Activated T-helper 17 cell treated with anti-CD3 and anti-CD28 coated beads, Interleukin-2, amount 50 U/mL, for 72 hours (primary cell): ENCODE measurements at regions not wholly inside any gene's neighbourhood (a gene's known extent, or its start where the extent isn't known, plus 50 kb on each side); places are given as distances from the start of the nearest gene placed in this dataset.
A peak's percentile ranks its signal among the peaks of the same experiment; 100 is the strongest.
"Not testable (repeated sequence)": the region's sequence is repeated elsewhere in the genome, so short reads cannot be mapped to it uniquely, and the experiment has no call there.

Experiments used
- ATAC-seq: fragments of 150-1000 bp; cut with Tn5 transposase; replicated peaks from 2 replicates; pipeline ENCODE4 v1.10.0; 2021; ENCODE audit warnings: mild to moderate bottlenecking, moderate library complexity
- H3K27ac Mint-ChIP-seq: one replicate; pipeline ENCODE4 v1.8.0; 2022; ENCODE audit warnings: mixed read lengths
- H3K27me3 Mint-ChIP-seq: one replicate; pipeline ENCODE4 v1.8.0; 2022; ENCODE audit warnings: mixed read lengths
- H3K36me3 Mint-ChIP-seq: one replicate; pipeline ENCODE4 v1.8.0; 2022; ENCODE audit warnings: low read depth, mild to moderate bottlenecking, mixed read lengths
- H3K4me1 Mint-ChIP-seq: one replicate; pipeline ENCODE4 v1.8.0; 2022; ENCODE audit warnings: mixed read lengths
- H3K4me3 Mint-ChIP-seq: one replicate; pipeline ENCODE4 v1.8.0; 2022; ENCODE audit warnings: mild to moderate bottlenecking, mixed read lengths
- H3K9me3 Mint-ChIP-seq: one replicate; pipeline ENCODE4 v1.8.0; 2022; ENCODE audit warnings: mixed read lengths

GRCh38 chr14:22210026-22210425 is 379.0 kb downstream of the DAD1 start:
- H3K36me3 Mint-ChIP-seq = no peaks in the 10 kb centered on the region
- no peak overlapping the region for H3K4me3 Mint-ChIP-seq
- H3K4me1 Mint-ChIP-seq = no peaks in the 10 kb centered on the region
- no peak for ATAC-seq
- H3K27me3 Mint-ChIP-seq = no peaks in the 10 kb centered on the region
- no peak overlapping the region for H3K27ac Mint-ChIP-seq
- H3K9me3 Mint-ChIP-seq = no peaks in the 10 kb centered on the region

GRCh38 chr14:22203036-22203435 is 386.0 kb downstream of the DAD1 start:
- H3K27ac Mint-ChIP-seq = no peak overlapping the region
- no peak for ATAC-seq

GRCh38 chr14:22202313-22202712 is 386.7 kb downstream of the DAD1 start:
- H3K27me3 Mint-ChIP-seq = no peaks in the 10 kb centered on the region
- peak overlapping the region; percentile 69 for H3K4me3 Mint-ChIP-seq
- no peak overlapping the region for H3K27ac Mint-ChIP-seq
- peak; percentile 43 for ATAC-seq
- H3K9me3 Mint-ChIP-seq = no peaks in the 10 kb centered on the region
- no peaks in the 10 kb centered on the region for H3K4me1 Mint-ChIP-seq
- H3K36me3 Mint-ChIP-seq = no peaks in the 10 kb centered on the region

More at GRCh38 chr14:22203036-22203435, 386.0 kb downstream of the DAD1 start:
- H3K4me3 Mint-ChIP-seq = peak overlapping the region; percentile 69
- no peaks in the 10 kb centered on the region for H3K9me3 Mint-ChIP-seq
- H3K27me3 Mint-ChIP-seq = no peaks in the 10 kb centered on the region
- no peaks in the 10 kb centered on the region for H3K4me1 Mint-ChIP-seq
- no peaks in the 10 kb centered on the region for H3K36me3 Mint-ChIP-seq

GRCh38 chr14:22200977-22201605 is 387.9 kb downstream of the DAD1 start:
- no peaks in the 10 kb centered on the region for H3K9me3 Mint-ChIP-seq
- peak; percentile 62 for ATAC-seq
- no peak overlapping the region for H3K27ac Mint-ChIP-seq
- H3K36me3 Mint-ChIP-seq = no peaks in the 10 kb centered on the region
- H3K27me3 Mint-ChIP-seq = no peaks in the 10 kb centered on the region
- H3K4me3 Mint-ChIP-seq = peak overlapping the region; percentile 41
- no peaks in the 10 kb centered on the region for H3K4me1 Mint-ChIP-seq

GRCh38 chr14:22200131-22200530 is 388.9 kb downstream of the DAD1 start:
- H3K9me3 Mint-ChIP-seq, H3K27me3 Mint-ChIP-seq, H3K36me3 Mint-ChIP-seq, H3K27ac Mint-ChIP-seq, H3K4me1 Mint-ChIP-seq: not testable (repeated sequence)
- peak; percentile 19 for ATAC-seq
- peak overlapping the region; percentile 41 for H3K4me3 Mint-ChIP-seq

GRCh38 chr14:22194664-22195063 is 394.4 kb downstream of the DAD1 start:
- Mint-ChIP-seq H3K27ac (no peak overlapping the region), H3K27me3 (no peaks in the 10 kb centered on the region), H3K36me3 (no peaks in the 10 kb centered on the region), H3K9me3 (no peaks in the 10 kb centered on the region), H3K4me3 (no peak overlapping the region), H3K4me1 (no peaks in the 10 kb centered on the region)
- ATAC-seq = no peak

GRCh38 chr14:22190411-22191191 is 398.4 kb downstream of the DAD1 start:
- ATAC-seq = no peak

GRCh38 chr14:22189881-22190280 is 399.1 kb downstream of the DAD1 start:
- Mint-ChIP-seq H3K9me3 (no peaks in the 10 kb centered on the region), H3K4me1 (no peaks in the 10 kb centered on the region), H3K4me3 (no peak overlapping the region), H3K36me3 (no peaks in the 10 kb centered on the region), H3K27me3 (no peaks in the 10 kb centered on the region), H3K27ac (no peak overlapping the region)
- ATAC-seq = no peak

More at GRCh38 chr14:22190411-22191191, 398.4 kb downstream of the DAD1 start:
- Mint-ChIP-seq H3K27me3 (no peaks in the 10 kb centered on the region), H3K36me3 (no peaks in the 10 kb centered on the region), H3K4me3 (no peak overlapping the region), H3K9me3 (no peaks in the 10 kb centered on the region), H3K4me1 (no peaks in the 10 kb centered on the region), H3K27ac (no peak overlapping the region)

GRCh38 chr14:22188318-22188717 is 400.7 kb downstream of the DAD1 start:
- H3K9me3 Mint-ChIP-seq = no peaks in the 10 kb centered on the region
- no peaks in the 10 kb centered on the region for H3K27me3 Mint-ChIP-seq
- no peaks in the 10 kb centered on the region for H3K4me1 Mint-ChIP-seq
- no peak overlapping the region for H3K4me3 Mint-ChIP-seq
- no peak for ATAC-seq
- H3K27ac Mint-ChIP-seq = no peak overlapping the region
- H3K36me3 Mint-ChIP-seq = no peaks in the 10 kb centered on the region

GRCh38 chr14:22185789-22186188 is 403.2 kb downstream of the DAD1 start:
- Mint-ChIP-seq H3K9me3 (no peaks in the 10 kb centered on the region), H3K27ac (no peak overlapping the region), H3K4me3 (no peak overlapping the region), H3K27me3 (no peaks in the 10 kb centered on the region), H3K36me3 (no peaks in the 10 kb centered on the region), H3K4me1 (no peaks in the 10 kb centered on the region)
- ATAC-seq = no peak

- no peak for ATAC-seq
- Mint-ChIP-seq H3K27me3 (no peaks in the 10 kb centered on the region), H3K27ac (no peak overlapping the region), H3K4me1 (no peaks in the 10 kb centered on the region), H3K4me3 (no peak overlapping the region), H3K9me3 (no peaks in the 10 kb centered on the region), H3K36me3 (no peaks in the 10 kb centered on the region)
Observed at GRCh38 chr14:22185191-22185590, 403.8 kb downstream of the DAD1 start.

GRCh38 chr14:22184830-22185168 is 404.2 kb downstream of the DAD1 start:
- Mint-ChIP-seq H3K27ac (no peak overlapping the region), H3K27me3 (no peaks in the 10 kb centered on the region), H3K4me1 (no peaks in the 10 kb centered on the region), H3K9me3 (no peaks in the 10 kb centered on the region), H3K36me3 (no peaks in the 10 kb centered on the region), H3K4me3 (no peak overlapping the region)
- ATAC-seq = no peak

GRCh38 chr14:22184157-22184829 is 404.7 kb downstream of the DAD1 start:
- ATAC-seq = no peak
- no peaks in the 10 kb centered on the region for H3K27me3 Mint-ChIP-seq
- H3K36me3 Mint-ChIP-seq = no peaks in the 10 kb centered on the region
- no peaks in the 10 kb centered on the region for H3K4me1 Mint-ChIP-seq
- no peak overlapping the region for H3K27ac Mint-ChIP-seq
- no peak overlapping the region for H3K4me3 Mint-ChIP-seq
- no peaks in the 10 kb centered on the region for H3K9me3 Mint-ChIP-seq

- no peak for ATAC-seq
- no peak overlapping the region for H3K4me3 Mint-ChIP-seq
- no peaks in the 10 kb centered on the region for H3K27me3 Mint-ChIP-seq
- no peaks in the 10 kb centered on the region for H3K9me3 Mint-ChIP-seq
- H3K27ac Mint-ChIP-seq = no peak overlapping the region
- H3K4me1 Mint-ChIP-seq = no peaks in the 10 kb centered on the region
- no peaks in the 10 kb centered on the region for H3K36me3 Mint-ChIP-seq
Observed at GRCh38 chr14:22180045-22180444, 409.0 kb downstream of the DAD1 start.

- H3K27me3 Mint-ChIP-seq = no peaks in the 10 kb centered on the region
- H3K36me3 Mint-ChIP-seq = no peaks in the 10 kb centered on the region
- H3K9me3 Mint-ChIP-seq = no peaks in the 10 kb centered on the region
- no peak for ATAC-seq
- no peak overlapping the region for H3K27ac Mint-ChIP-seq
- H3K4me1 Mint-ChIP-seq = no peaks in the 10 kb centered on the region
- H3K4me3 Mint-ChIP-seq = no peak overlapping the region
Observed at GRCh38 chr14:22179190-22179589, 409.8 kb downstream of the DAD1 start.
